ENCODE measurements at regions not wholly inside any gene's neighbourhood (a gene's known extent, or its start where the extent isn't known, plus 50 kb on each side); places are given as distances from the start of the nearest gene placed in this dataset.

DNA sequence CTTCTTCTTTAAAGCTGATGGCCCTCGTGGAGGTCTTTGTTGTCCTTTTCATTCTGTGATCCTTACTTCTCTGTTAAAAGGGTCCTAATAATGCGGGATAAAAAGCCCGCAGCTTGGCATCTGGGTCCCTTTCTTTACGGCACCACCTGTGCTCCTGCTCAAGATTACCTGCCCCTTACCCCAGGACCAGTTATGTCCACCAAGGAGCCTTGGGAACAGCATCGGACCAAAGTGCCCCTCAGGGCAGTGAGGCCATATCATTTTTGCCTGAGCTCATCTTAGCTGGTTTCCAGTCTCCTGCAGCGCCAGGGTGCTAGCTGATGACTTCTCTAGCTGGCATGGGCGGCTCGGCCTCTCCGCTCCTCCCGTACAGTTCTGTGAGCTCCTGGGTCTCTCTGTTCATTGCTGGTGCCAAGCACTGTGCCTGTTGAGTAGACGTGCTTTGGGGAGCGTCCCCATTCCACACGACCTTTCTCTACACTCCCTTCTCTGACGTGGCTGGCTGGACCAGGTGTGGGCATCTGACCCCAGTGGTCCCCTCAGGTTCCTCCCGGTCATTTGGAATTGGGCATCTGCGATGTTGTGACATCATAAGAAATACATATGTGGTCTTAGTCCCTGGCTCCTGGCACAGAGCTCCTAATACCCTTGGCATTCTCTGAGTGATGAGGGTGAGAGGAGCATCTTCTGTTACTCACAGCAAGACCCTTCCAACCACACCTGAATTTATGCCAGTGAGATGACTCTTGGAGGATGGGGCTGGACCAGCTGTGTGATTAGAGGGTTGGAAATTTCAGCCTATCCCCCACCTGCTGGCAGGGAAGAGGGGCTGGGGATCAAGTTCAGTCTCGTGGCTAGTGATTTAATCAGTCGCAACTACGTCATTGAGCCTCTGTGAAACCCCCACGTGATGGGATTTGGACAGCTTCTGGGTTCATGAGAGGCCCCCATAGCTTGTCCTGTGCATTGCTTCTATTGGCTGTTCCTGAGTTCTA lies 134.2 kb upstream of the HS6ST1 start:
- DNase-seq: peak; percentile 32

- peak; percentile 36 for DNase-seq
Observed at GRCh38 chr2:128454980-128455720, 136.5 kb upstream of the HS6ST1 start.

GRCh38 chr2:128455721-128456050 lies 137.0 kb upstream of the HS6ST1 start:
- no peak for DNase-seq

- peak; percentile 29 for DNase-seq
Observed at GRCh38 chr2:128456281-128456680, 137.6 kb upstream of the HS6ST1 start.

DNA sequence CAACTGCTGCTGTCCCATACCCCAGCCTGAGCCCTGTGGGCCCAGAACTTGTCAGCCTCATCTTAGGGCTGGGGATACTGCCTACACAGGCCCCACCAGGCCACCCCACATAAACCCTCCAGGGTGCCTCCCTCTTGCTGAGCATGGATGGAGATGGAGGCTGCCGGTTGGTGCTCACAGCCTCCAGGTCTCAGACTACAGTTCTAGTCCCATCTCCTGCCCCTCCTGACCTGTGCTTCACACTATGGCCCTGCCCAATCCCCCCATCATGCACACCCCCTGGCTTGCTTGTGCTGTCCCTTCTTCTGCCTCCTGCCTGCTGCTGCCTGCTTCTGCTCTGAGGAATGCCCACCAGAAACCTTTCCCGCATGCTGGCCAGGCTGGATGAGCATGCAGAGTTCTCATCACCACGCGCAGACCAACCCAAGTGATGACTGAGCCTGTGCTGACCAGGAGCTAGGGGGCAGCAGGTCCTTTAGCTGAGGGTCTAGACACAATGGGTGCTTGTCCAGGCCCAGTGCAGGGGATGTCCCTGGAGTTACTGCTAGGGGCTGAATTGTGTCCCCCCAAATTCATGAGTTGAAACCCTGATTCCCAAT lies 138.4 kb upstream of the HS6ST1 start:
- DNase-seq: peak; percentile 30

- DNase-seq: no peak
Observed at GRCh38 chr2:128457716-128458115, 139.0 kb upstream of the HS6ST1 start.

DNA sequence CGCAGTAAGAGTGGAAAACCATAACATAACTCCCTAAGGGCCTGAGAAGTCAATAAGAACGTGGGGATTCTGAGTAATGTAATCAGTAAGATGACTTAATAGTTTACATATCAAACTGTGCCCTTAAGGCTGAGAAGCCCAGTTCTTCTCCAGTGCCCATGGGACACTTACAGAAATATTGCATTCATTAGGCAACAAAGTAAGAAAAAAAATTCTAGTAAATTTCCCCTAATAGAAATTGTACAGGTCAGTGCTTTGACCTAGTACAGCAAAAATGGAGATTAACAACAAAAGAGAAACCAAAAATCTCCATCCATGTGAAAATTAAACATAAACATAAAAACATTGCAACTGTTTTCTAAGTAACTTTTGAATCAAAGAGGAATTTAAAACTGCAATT lies 139.8 kb upstream of the HS6ST1 start:
- no peak for DNase-seq

DNA sequence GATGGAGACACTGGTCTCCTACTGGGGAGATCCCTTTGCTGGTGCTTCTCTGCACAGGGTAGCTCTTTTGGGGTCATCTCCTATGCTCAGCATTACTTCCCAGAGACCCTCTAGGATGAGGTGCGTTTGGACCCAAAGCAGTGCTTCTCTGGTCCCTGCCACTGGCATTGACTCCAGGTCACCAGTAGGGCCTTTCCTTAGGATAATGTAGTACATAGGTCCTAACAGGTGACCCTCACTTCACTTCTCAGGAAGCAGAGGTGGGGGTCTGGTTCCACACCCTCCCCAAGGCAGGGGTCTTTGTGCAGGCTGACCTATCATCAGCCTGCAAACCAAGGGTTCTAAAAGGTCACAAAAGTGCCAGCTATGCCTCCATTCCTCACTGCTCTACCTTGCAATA lies 145.8 kb upstream of the HS6ST1 start:
- peak; percentile 18 for DNase-seq

DNA sequence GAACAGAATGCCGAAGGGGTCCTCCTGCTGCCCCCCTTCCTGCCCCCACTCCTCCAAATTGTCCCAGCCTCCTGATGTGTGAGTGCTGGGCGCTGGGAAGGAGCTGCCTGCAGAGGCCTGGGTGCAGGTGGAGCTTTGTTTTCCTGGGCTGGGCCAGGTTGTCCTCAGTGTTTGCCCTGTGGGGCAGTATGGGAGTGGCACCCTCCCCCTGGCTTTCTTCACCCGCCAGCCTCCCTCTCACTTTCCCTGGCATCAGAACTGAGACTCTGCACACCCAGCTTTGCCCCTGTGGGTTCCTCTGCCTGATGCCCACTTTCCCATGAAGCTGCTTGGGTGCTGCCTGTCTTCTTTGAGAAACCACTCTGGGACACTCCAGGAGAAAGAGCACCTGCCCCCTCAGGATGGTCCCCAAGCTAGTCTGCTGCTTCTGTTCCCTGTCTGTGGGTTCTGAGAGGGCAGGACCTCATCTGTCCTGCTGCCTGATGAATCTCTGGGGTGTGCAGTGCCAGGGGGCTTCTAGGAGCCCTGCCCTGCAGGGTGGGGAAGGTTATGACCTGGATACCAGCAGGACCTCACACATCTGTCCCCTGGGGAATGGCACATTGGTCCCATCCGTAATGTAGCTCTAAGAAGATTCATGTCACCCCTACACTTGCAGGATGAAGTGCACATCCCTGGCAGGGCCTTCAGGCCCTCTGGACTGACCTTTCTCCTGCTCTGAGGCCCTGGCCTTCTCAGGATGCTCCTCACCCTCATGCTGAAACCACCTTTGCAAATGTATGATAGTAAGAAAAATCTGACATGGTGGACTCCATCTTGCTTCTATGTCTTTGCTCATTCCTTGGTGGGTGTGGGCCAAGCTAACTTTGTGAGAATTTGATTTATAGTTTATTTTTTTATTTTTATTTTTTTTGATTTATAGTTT lies 146.8 kb upstream of the HS6ST1 start:
- DNase-seq: peak; percentile 17

- DNase-seq: peak; percentile 34
Observed at GRCh38 chr2:128466376-128466775, 147.7 kb upstream of the HS6ST1 start.

DNA sequence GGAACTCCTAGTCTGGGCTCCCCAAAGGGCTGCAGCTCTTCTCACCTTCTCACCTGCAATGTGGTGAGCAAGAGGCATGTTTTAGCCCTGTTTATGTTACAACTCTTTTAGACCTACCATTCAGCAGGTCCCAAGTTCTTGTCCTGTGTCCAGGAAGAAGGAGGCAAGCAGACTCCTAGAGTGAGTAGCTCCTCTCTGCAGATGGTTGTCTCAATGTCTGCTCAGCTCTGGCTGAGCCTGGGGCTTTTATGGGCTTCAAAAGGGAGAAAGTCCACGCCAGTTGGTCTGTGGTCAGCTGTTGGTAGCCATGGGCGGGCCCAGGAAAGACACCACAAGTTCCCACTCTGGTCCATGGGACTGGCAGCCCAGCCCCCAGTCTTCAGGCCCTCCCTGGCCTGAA lies 148.1 kb upstream of the HS6ST1 start:
- DNase-seq: peak; percentile 20

GRCh38 chr2:128467321-128467969 lies 148.8 kb upstream of the HS6ST1 start:
- peak; percentile 15 for DNase-seq

DNA sequence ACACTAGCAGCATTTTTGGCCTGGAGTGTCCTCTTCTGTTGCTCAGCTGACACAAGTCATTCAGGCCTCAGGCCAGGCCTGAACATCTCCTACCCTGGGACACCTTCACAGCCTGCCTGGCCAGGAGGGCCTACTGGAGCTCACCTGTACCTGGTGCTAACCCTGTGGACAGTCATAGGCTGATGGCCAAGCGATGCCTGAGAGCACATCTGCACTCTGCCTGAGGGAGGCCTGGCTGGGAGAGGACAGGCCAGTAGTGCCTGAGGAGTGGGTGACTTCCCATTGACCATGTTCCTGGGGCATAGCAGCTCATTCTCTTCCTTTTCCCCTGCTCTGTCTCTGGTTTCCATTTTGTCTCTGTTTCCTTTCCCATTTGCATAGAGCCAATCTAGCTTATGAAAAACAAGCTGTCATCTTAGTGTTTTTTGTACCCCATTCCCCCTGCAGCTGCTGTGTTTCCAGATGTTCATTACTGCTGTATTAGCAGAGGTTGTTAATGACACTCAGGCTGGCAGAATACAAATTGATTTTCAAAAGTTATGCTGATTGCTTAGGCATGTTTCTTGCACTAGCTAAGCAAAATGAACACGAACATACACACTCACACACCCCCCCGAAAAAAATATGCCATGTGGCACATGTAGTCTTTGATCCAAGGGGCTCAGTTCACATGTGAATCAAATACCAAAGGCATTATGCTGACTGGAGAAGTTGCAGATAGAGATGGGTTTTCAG lies 149.7 kb upstream of the HS6ST1 start:
- peak; percentile 22 for DNase-seq

DNA sequence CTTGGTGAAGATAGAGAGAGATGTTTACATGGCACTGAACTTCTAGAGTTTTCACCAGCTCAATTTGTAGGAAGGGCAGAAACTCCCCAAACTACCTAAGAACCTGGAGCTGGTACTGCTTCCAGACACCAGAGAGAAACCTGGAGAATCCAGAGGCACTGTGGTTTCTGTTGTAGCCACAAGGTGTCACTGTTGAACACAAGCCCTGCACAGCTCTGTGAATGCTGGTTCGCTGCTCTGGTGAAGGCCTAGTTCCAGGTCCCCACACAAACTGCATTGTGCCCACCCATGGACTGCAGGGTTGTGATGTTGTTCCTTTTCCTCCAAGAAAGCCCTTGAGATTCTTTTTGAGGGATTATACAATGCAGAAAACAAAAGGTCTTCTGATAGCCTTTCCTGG lies 150.5 kb upstream of the HS6ST1 start:
- peak; percentile 55 for DNase-seq

DNA sequence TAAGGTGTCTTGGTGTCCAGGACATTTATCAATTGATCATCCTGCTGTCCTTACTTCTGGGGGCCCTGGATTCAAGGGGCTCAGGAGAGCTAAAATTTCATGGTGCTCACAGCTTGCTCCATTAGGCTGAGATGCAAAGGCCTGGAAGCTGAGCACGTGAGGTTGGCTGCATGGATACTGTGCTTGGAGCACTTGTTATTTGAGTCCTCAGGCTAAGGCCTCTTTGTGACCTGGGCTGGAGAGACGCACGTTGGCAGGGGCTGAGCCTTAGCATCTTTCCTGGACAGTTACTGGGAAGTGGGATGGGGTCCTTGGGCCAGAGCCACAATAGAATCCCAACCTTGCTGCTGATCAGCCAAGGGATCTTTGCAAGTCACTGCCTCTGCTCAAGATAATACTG lies 151.2 kb upstream of the HS6ST1 start:
- peak; percentile 13 for DNase-seq

DNA sequence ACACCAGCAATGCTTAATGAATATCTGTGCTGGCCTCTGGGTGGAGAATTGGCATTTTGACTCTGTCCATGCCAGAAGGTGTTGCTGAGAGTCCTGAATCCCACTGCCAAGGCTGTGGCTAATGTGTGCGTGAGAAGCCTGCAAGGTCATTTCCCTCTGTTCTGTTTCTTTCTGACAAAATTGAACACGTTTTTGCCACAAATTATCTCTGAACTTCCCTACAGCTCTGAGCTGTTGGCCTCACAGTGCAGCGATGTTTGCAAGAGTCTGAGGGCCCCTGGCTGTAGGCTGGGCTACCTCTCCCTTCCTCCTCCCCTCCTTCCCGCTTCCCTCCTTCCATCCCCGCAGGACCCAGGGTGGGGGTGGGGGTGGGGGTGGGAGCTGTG lies 154.1 kb upstream of the HS6ST1 start:
- no peak for DNase-seq

- peak; percentile 74 for DNase-seq
Observed at GRCh38 chr2:128473175-128474035, 154.7 kb upstream of the HS6ST1 start.

DNA sequence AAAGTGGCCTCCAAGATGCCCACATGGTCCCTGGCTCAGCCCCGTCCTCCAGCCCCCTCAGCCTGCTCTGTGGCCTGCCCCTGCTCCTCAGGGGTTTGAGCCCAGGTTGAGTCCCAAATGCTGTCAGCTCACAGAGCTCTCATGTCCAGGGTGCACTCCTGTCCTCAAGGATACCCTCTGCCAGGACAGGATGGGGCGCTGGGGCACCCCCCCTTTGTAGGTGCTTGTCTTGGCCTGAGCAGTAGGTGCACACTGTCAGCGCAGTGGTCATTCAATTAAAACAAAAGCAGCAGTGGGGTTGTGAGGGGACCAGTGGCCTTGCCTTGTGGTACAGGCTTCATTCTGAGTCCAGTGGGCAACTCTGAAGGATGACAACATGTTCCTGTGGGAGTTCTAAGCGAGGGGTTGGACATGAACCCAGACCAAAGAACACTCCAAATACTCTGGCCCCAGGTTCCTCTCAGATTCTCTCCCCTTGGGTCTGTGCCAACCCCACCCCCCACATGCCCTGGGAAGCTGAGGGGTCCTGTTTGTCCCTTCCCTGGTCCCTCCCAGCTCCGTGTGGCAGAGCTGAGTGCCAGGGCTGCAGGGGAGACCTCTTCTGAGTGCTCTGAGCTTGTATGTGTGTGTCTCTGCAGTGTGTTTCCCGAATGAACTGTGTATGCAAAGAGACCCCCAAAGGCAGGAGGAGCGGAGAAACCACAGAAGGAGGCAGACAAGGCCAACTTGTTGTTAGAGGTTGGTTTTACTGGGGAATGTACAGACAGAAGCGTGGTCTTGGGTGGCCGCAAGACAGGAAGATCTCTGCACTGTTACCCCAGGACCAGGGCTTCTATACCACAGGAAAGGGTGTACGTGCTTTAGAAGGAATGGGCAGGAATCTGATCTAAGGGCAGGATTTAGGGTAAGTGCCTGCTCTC lies 155.6 kb upstream of the HS6ST1 start:
- DNase-seq: peak; percentile 48

DNA sequence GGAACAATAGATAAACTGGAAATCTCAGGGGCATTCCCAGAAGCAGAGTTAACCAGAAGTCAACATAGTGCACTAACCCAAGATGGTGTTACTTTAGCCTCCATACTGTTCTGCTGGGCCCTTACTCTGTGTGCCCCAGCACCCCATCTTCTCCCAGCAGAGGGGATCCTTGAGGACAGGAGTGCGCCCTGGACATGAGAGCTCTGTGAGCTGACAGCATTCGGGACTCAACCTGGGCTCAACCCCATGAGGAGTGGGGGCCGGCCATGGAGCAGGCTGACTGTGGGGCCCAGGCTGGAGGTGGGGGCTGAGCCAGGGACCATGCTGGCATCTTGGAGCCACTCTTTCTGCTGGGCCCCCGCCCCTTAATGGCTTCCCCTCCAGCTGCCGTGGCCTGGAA lies 156.3 kb upstream of the HS6ST1 start:
- DNase-seq: peak; percentile 44

All from activated CD8-positive, alpha-beta memory T cell treated with anti-CD3 and anti-CD28 coated beads, Interleukin-2, amount 50 U/mL, for 48 hours (primary cell).